ENCODE measurements at regions not wholly inside any gene's neighbourhood (a gene's known extent, or its start where the extent isn't known, plus 50 kb on each side); places are given as distances from the start of the nearest gene placed in this dataset.

DNA sequence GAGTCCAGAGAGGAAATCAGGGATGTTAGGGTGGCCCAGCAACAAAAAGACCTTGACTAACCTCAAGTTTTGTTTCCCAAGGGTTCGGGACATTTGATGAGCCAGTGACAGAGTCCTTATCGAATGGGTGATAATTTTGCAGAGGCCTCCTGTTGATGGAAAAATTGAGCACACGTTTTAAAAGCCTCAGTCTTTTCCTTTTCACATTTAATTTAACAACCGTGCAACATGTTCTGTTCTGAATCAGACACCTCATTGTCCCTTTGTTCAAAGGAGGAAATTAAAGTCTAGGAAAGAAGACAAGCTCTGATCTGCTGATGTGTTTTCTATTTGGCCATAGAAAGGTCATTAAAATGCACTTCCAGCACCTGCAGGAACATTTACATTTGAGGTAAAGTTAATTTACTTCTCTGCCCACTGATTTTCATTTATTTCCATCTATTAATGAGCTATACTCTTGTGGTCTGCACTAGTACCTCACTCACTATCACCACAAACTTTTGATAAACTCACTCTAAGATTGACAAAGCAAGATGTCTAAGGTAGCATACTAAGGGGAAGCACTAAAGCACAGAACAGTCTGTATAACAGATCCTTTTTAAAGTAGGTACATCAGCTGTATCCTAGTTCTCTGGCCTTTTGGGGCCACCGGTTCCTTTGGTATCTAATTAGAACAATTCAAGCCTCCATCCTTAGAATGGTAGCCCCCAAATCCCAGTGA is 147.0 kb downstream of the RPAP3 start:
- TF ChIP-seq, protein P1, sequence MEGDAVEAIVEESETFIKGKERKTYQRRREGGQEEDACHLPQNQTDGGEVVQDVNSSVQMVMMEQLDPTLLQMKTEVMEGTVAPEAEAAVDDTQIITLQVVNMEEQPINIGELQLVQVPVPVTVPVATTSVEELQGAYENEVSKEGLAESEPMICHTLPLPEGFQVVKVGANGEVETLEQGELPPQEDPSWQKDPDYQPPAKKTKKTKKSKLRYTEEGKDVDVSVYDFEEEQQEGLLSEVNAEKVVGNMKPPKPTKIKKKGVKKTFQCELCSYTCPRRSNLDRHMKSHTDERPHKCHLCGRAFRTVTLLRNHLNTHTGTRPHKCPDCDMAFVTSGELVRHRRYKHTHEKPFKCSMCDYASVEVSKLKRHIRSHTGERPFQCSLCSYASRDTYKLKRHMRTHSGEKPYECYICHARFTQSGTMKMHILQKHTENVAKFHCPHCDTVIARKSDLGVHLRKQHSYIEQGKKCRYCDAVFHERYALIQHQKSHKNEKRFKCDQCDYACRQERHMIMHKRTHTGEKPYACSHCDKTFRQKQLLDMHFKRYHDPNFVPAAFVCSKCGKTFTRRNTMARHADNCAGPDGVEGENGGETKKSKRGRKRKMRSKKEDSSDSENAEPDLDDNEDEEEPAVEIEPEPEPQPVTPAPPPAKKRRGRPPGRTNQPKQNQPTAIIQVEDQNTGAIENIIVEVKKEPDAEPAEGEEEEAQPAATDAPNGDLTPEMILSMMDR (IDR thresholded peaks at IDR 0.05) = no peak
- Histone ChIP-seq H3K27me3 (no peaks in the 10 kb centered on the region), H3K27ac (peak overlapping the region; percentile 89), H3K4me1 (ENCODE audit: control insufficient read depth in 1 of 2, insufficient read depth in 1 of 2, low read depth in 1 of 2, low read length in 1 of 2) (peaks cover 60 to 67% of the 10 kb centered on the region in 2 experiments), H3K36me3 (no peaks in the 10 kb centered on the region), H3K9me3 (no peaks in the 10 kb centered on the region), H3K4me3 (ENCODE audit: low read depth in 1 of 2, low read length in 1 of 2) (peak overlapping the region in 1 of 2 experiments; percentile 19)

DNA sequence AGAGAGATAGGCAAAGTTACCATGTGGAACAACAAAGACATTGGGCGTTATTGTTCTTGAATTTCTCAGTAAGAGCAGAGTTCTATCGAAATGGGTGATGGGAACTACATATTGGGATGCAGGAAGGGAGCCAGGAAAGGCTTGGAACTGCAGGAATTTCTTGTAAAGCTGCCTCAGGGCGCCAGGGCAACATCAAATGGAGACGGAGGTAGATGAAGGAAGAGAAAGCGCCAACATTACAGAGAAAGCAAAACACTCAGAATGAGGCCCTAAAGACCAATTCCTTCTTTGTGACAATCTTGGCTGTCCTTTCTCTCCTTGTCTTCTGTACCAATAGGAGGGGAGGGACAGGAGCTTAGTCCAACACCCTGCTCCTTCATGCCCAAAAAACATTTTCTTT is 148.4 kb downstream of the RPAP3 start:
- Histone ChIP-seq H3K36me3 (no peaks in the 10 kb centered on the region), H3K4me3 (ENCODE audit: low read depth in 1 of 2, low read length in 1 of 2) (no peak overlapping the region), H3K27me3 (no peaks in the 10 kb centered on the region), H3K9me3 (no peaks in the 10 kb centered on the region), H3K27ac (no peak overlapping the region), H3K4me1 (ENCODE audit: control insufficient read depth in 1 of 2, insufficient read depth in 1 of 2, low read depth in 1 of 2, low read length in 1 of 2) (peaks cover 57% of the 10 kb centered on the region in 2 experiments)
- TF ChIP-seq, protein P1 (IDR thresholded peaks at IDR 0.05) = no peak

DNA sequence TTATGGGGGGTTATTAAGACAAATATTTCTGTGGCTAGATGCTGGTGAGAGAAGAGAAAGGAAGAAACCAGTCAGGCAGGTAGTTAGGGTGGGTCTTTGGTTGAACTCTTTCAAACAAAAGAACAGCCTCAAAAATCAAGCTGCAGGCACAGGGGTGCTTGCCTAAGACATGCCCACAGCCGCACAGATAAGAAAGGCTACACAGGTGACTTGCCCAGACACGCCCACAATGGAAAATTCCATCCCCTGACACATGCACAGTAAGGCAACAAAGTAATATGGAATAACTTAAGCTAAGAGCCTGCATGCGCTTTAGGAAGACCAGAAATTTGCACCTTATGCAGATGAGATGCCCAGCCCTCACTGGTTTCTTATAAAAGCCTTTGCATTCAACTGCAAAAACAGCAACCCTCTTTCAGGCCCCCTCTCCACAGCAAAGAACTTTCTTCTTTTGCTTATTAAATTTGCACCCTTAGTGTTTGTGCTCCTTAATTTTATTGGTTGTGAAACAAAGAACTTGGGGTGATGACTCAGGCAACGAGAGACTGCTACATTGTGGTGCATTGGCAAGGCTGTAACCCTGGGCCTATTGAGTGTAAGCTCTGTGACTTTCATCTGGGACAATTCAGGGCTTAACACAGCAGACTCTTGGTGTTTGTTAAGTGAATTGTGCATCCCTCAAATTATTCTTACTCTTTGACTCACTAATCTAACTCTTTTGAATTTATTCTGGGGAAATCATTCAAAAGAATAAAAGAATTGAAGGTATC is 149.4 kb downstream of the RPAP3 start:
- TF ChIP-seq, protein P1 (IDR thresholded peaks at IDR 0.05) = no peak
- H3K4me1 ChIP-seq (ENCODE audit: control insufficient read depth in 1 of 2, insufficient read depth in 1 of 2, low read depth in 1 of 2, low read length in 1 of 2) = peaks cover 50 to 53% of the 10 kb centered on the region in 2 experiments
- peak overlapping the region; percentile 7 for H3K27ac ChIP-seq
- H3K4me3 ChIP-seq (ENCODE audit: low read depth in 1 of 2, low read length in 1 of 2) = no peak overlapping the region
- H3K36me3 ChIP-seq = no peaks in the 10 kb centered on the region
- no peaks in the 10 kb centered on the region for H3K27me3 ChIP-seq
- H3K9me3 ChIP-seq = no peaks in the 10 kb centered on the region

DNA sequence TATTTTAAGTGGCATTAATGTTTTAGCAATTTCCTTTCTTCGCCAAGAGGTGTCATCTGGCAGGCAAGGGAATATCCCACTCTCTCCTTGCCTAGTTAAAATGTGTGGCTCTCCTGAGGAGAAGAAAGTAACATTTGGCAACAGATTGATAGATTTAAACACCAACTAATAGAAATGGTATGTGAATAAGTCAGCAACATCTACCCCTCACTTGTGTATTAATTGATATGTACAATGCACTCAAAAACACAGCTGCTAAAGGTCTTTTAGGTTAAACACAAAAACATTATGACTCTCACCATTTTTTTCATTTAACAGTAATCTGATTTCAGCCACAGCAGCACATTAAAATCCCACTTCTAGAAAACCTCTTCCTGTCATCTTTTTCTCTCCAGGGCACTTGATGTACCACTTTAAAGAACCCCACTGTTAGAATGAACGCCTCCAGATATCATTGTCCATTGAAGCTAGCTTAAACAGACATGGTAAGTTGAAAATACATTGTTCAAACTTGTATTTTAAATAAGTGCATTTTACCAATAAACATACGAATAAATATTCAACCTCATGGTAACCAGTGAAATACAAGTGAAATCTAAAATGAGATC is 151.7 kb downstream of the RPAP3 start:
- Histone ChIP-seq H3K36me3 (no peaks in the 10 kb centered on the region), H3K27me3 (no peaks in the 10 kb centered on the region), H3K4me3 (ENCODE audit: low read depth in 1 of 2, low read length in 1 of 2) (no peak overlapping the region), H3K27ac (no peak overlapping the region), H3K4me1 (ENCODE audit: control insufficient read depth in 1 of 2, insufficient read depth in 1 of 2, low read depth in 1 of 2, low read length in 1 of 2) (peaks cover 33 to 36% of the 10 kb centered on the region in 2 experiments), H3K9me3 (no peaks in the 10 kb centered on the region)
- TF ChIP-seq, protein P1 (IDR thresholded peaks at IDR 0.05) = no peak

DNA sequence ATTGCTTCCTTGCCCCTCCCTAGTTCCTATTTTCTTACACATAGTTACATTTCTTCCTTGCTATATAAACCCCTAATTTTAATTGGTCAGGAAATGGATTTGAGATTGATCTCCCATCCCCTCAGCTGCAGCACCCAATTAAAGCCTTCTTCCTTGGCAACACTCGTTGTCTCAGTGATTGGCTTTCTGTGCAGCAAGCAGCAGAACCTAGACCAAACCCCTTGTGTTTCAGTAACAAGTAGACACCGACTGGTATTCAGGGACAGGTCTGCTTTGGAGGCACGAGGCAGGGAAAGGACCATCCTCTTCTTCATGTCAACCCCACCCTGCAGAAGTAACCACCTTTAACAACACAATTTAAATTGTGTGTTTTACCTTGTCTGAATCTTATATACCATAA is 152.6 kb downstream of the RPAP3 start:
- Histone ChIP-seq H3K27me3 (no peaks in the 10 kb centered on the region), H3K36me3 (no peaks in the 10 kb centered on the region), H3K9me3 (no peaks in the 10 kb centered on the region), H3K27ac (no peak overlapping the region), H3K4me3 (ENCODE audit: low read depth in 1 of 2, low read length in 1 of 2) (no peak overlapping the region), H3K4me1 (ENCODE audit: control insufficient read depth in 1 of 2, insufficient read depth in 1 of 2, low read depth in 1 of 2, low read length in 1 of 2) (peaks cover 24 to 27% of the 10 kb centered on the region in 2 experiments)
- TF ChIP-seq, protein P1 (IDR thresholded peaks at IDR 0.05) = no peak

All from neutrophil (primary cell).